ENCODE measurements at regions not wholly inside any gene's neighbourhood (a gene's known extent, or its start where the extent isn't known, plus 50 kb on each side); places are given as distances from the start of the nearest gene placed in this dataset.
"Not testable (repeated sequence)": the region's sequence is repeated elsewhere in the genome, so short reads cannot be mapped to it uniquely, and the experiment has no call there.

DNA sequence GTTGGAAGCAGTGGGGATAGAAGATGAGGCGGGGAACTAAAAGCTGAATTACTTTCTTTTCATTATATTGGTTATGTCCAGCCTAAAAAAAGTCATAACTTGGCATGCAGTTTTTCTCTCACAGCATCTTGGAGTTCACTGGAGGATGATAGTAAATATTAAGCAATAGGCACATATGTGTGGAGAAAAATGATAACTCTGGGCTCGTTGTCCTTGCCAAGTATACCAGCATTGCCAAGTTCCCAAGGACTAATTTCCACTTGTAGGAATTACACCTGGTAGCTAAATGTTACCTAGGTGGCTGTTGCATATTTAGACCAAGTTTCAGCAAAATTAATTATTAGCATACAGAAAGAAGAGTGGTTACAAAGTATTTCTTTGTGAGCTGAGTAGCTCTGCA lies 1007.6 kb downstream of the ANKRD7 start:
- no peak for DNase-seq
- in situ Hi-C loops (cut with HindIII; ENCODE audit: low pct_ligation_motif_present, low pct_unique_long_range_greater_than_20kb, low sequenced_read_pairs) = no loop called here

DNA sequence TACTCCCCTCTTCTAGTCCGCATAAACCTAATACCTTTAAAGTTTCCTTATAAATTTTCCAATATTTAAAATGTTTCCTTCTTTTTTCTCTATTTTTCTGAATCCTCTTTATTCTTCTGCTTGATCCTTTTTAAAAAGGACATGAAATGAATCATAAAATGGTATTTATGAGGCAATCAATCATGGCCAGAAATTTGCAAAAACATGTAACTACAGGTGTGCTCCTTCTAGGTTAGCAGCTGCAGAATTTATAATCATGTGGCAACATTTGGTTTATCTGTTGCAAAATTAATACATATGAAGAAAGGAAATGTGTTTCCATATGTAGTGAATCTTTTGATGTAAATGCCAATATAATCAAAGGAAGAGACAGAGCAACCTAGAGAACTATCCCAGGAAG lies 1008.5 kb downstream of the ANKRD7 start:
- in situ Hi-C loops (cut with HindIII; ENCODE audit: low pct_ligation_motif_present, low pct_unique_long_range_greater_than_20kb, low sequenced_read_pairs) = no loop called here

GRCh38 chr7:119252962-119253361 lies 1020.0 kb upstream of the KCND2 start:
- in situ Hi-C loops (cut with HindIII; ENCODE audit: low pct_ligation_motif_present, low pct_unique_long_range_greater_than_20kb, low sequenced_read_pairs) = no loop called here
- no peak for DNase-seq

More for the DNA sequence above, 1008.5 kb downstream of the ANKRD7 start:
- no peak for DNase-seq

GRCh38 chr7:119254742-119255141 lies 1018.2 kb upstream of the KCND2 start:
- in situ Hi-C loops (cut with HindIII; ENCODE audit: low pct_ligation_motif_present, low pct_unique_long_range_greater_than_20kb, low sequenced_read_pairs) = no loop called here
- no peak for DNase-seq

GRCh38 chr7:119256001-119256400 lies 1017.0 kb upstream of the KCND2 start:
- no peak for DNase-seq
- in situ Hi-C loops (cut with HindIII; ENCODE audit: low pct_ligation_motif_present, low pct_unique_long_range_greater_than_20kb, low sequenced_read_pairs) = no loop called here

GRCh38 chr7:119256446-119257131 lies 1016.4 kb upstream of the KCND2 start:
- in situ Hi-C loops (cut with HindIII; ENCODE audit: low pct_ligation_motif_present, low pct_unique_long_range_greater_than_20kb, low sequenced_read_pairs) = no loop called here
- DNase-seq = no peak

DNA sequence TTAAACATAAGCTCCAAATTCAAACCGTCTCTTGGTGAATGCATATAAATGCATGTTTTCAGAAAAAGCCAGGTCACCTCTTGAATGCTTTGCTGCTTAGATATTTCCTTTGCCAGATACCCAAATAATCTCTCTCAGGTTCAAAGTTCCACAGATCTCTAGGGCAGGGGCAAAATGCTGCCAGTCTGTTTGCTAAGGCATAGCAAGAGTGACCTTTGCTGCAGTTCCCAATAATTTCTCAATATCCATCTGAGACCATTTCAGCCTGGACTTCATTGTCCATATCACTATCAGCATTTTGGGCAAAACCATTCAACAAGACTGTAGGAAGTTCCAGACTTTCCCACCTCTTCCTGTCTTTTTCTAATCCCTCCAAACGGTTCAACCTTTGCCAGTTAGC lies 1006.2 kb upstream of the KCND2 start:
- DNase-seq; in situ Hi-C loops (cut with HindIII; ENCODE audit: low pct_ligation_motif_present, low pct_unique_long_range_greater_than_20kb, low sequenced_read_pairs): not testable (repeated sequence)

DNA sequence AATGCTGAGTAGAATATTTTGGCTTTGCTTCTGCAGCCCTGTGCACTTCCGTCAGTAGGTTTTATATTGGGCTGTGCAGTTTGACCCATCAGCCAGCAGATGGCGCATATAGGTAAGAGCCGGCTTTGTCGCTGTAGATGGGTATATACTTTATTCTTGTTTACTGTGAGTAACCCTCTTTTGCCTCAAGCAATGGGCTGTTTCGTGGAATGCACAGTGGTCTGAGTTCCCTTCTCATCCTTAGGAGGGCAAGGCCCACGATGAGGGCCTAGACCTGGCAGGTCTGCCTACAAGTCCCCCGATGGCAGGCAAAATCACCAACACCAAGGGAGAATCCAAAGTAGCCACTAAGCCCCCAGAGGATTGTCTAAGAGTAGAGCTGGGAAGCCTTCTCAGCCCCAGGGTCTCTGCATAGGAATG lies 1002.9 kb upstream of the KCND2 start:
- peak; percentile 84 for DNase-seq
- in situ Hi-C loops (cut with HindIII; ENCODE audit: low pct_ligation_motif_present, low pct_unique_long_range_greater_than_20kb, low sequenced_read_pairs) = no loop called here

DNA sequence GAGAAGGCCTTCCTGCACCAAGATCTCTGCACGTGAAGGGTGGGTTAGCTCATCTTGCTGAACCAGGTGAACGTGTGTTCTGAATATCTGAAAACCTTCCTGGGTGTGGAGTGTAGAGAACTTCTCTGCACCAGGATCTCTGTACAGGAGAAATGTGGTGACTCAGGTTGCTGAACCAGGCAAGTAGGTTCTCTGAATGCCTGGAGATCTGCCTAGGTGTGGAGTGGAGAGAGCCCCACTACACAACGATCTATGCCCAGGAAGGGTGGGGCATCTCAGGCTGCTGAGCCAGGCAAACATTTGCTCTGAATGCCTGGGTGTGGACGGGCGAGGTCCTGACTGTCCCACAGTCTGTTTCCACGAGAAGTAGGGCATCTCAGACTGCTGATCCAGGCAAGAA lies 1002.3 kb upstream of the KCND2 start:
- in situ Hi-C loops (cut with HindIII; ENCODE audit: low pct_ligation_motif_present, low pct_unique_long_range_greater_than_20kb, low sequenced_read_pairs) = no loop called here

DNA sequence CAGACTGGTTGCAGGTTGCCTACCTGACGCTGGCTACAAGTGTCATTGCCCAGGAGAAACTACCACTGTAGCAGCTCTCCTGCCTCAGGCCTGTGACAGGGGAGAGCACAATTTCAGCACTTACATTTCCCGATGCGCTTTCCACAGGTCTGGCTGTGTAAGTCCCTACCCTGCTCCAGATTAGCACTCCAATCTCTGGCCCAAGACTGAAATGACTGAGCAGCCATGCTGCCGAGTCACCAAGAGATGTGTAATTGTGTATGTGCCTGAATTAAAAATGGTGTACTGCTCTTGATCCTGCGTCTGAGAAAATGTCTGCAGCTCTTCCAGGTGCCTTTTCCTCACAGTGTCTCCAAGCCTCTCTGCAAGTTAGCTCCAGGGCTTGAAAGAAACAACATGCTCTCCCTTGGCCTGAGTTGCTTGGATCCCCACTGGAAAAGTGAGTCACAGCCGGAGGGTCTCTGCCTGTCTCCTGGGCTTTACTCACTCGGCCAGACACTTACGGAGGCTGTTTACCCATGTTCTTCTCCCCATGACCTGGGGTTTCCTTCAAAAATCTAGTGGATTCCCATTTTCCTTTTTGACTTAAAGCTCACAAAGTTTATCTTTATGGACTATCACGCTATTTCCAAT lies 1001.7 kb upstream of the KCND2 start:
- in situ Hi-C loops (cut with HindIII; ENCODE audit: low pct_ligation_motif_present, low pct_unique_long_range_greater_than_20kb, low sequenced_read_pairs) = no loop called here
- DNase-seq = no peak

More for the DNA sequence above, 1002.3 kb upstream of the KCND2 start:
- DNase-seq = no peak

GRCh38 chr7:119281181-119281846 lies 991.7 kb upstream of the KCND2 start:
- no peak for DNase-seq
- in situ Hi-C loops (cut with HindIII; ENCODE audit: low pct_ligation_motif_present, low pct_unique_long_range_greater_than_20kb, low sequenced_read_pairs) = no loop called here

GRCh38 chr7:119283353-119283752 lies 989.6 kb upstream of the KCND2 start:
- no peak for DNase-seq
- in situ Hi-C loops (cut with HindIII; ENCODE audit: low pct_ligation_motif_present, low pct_unique_long_range_greater_than_20kb, low sequenced_read_pairs) = no loop called here

DNA sequence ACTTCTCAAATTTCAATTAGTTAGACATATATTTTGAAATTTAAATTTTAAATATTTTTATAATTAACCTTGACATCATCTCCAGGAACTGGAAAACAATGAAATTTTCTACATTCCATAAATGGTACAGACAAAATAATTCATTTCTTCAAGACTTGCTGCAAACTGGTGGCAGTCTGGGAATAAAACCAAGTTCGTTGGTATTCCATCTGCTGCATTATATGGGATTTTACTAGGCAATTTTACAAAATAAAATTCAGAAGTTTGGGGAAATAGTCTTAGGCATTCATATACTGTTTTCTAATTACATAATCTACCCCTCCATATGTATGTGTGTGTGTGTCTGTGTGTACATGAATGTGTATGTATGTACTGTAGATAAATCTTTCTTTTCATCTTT lies 984.6 kb upstream of the KCND2 start:
- no peak for DNase-seq
- in situ Hi-C loops (cut with HindIII; ENCODE audit: low pct_ligation_motif_present, low pct_unique_long_range_greater_than_20kb, low sequenced_read_pairs) = no loop called here

GRCh38 chr7:119300341-119300740 lies 972.6 kb upstream of the KCND2 start:
- DNase-seq; in situ Hi-C loops (cut with HindIII; ENCODE audit: low pct_ligation_motif_present, low pct_unique_long_range_greater_than_20kb, low sequenced_read_pairs): not testable (repeated sequence)

DNA sequence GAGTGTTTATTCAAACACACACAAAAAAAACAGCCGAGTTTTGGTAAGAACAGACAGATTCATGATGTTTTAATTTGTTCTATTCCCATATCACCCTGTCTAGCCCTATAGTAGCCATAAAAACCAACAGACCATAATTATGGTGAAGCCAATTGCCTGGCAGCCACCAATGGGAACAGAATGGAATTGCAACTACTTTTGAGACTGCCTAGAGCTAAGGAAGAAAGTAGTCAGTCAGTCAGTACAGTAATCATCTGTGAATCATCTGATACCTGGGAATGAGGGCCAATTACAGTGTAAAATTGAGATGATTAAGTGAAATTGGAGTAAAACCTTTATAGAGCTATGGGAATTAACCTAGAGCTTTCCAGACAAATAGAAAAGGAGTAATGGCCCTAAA lies 952.7 kb upstream of the KCND2 start:
- DNase-seq = no peak
- in situ Hi-C loops (cut with HindIII; ENCODE audit: low pct_ligation_motif_present, low pct_unique_long_range_greater_than_20kb, low sequenced_read_pairs) = no loop called here

DNA sequence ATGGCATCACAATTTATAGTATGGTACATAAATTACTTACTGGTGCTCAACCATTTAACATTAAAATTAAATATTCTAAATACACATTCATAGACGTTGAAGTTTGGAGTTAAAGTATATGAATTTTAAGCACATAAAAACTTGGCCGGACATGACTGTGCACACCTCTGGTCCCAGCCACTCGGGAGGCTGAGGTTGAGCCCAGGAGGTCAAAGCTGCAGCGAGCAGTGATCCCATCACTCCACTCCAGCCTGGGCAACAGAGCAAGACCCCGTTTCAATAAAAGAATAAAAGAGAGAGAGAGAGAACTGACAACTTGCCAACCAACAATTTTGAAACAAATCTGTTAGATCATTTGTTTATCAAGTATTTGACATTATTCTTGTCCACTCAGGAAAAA lies 943.3 kb upstream of the KCND2 start:
- in situ Hi-C loops (cut with HindIII; ENCODE audit: low pct_ligation_motif_present, low pct_unique_long_range_greater_than_20kb, low sequenced_read_pairs) = no loop called here

DNA sequence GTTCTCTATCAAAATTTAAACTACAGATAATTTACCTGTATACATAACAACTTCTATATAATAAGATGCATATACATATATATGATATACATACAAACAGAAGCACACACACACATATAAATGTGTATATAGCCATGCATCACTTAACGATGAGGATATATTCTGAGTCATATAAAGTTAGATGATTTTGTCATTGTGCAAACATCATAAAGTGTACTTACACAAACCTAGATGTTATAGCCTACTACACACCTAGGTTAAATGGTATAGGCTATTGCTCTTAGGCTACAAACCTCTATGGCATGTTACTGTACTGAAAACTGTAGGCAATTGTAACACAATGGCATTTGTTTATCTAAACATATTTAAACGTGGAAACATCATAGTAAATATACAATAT lies 937.6 kb upstream of the KCND2 start:
- in situ Hi-C loops (cut with HindIII; ENCODE audit: low pct_ligation_motif_present, low pct_unique_long_range_greater_than_20kb, low sequenced_read_pairs) = no loop called here
- no peak for DNase-seq

More for the DNA sequence above, 943.3 kb upstream of the KCND2 start:
- DNase-seq = no peak

DNA sequence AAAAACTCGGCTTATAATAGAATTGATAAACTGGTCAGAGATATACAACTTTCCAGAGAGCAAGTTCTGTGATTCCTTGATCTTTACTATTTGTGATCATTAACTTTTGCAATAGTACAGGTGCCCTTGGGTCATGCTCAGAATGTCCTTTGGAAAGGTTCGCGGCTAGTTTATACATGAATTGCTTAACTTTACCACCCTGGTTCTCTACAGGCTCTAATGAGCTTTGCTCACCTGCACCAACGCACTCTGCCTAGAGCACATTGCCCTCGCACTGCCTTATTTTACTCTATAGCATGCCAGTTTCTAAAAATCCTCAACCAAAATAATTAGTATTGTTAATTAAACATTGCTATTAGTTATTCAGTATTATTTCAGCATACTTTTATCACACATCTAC lies 931.2 kb upstream of the KCND2 start:
- in situ Hi-C loops (cut with HindIII; ENCODE audit: low pct_ligation_motif_present, low pct_unique_long_range_greater_than_20kb, low sequenced_read_pairs) = no loop called here
- DNase-seq = no peak

GRCh38 chr7:119343289-119343688 lies 929.7 kb upstream of the KCND2 start:
- DNase-seq = no peak
- in situ Hi-C loops (cut with HindIII; ENCODE audit: low pct_ligation_motif_present, low pct_unique_long_range_greater_than_20kb, low sequenced_read_pairs) = no loop called here

GRCh38 chr7:119344466-119344865 lies 928.5 kb upstream of the KCND2 start:
- in situ Hi-C loops (cut with HindIII; ENCODE audit: low pct_ligation_motif_present, low pct_unique_long_range_greater_than_20kb, low sequenced_read_pairs) = no loop called here
- no peak for DNase-seq

Measured in ACHN (cell line).